ENCODE measurements at regions not wholly inside any gene's neighbourhood (a gene's known extent, or its start where the extent isn't known, plus 50 kb on each side); places are given as distances from the start of the nearest gene placed in this dataset.

- no peak for DNase-seq
These were observed 466.3 kb downstream of the ZIC1 start for GRCh38 chr3:147875498-147875897.

DNA sequence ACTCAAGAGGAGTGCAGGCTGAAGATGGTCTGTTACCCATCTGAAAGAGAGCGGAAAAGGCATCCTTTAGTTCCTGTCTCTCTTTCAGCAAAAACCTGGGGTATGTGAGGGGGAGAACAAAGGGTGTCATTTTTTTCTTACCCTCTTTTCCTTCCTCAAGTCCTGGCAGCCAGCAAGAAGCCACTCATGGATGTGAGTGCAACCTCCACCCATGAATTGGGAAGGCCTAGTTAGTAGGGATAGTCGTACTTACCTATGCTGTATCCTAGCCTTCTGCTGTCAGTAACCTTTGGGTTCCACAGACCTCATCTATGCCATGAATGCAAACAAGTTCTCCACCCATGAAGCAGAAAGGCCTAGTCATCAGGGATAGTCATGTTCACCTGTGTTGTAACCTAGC lies 472.8 kb downstream of the ZIC1 start:
- DNase-seq: no peak

GRCh38 chr3:147886879-147887278 lies 477.7 kb downstream of the ZIC1 start:
- DNase-seq: no peak

DNA sequence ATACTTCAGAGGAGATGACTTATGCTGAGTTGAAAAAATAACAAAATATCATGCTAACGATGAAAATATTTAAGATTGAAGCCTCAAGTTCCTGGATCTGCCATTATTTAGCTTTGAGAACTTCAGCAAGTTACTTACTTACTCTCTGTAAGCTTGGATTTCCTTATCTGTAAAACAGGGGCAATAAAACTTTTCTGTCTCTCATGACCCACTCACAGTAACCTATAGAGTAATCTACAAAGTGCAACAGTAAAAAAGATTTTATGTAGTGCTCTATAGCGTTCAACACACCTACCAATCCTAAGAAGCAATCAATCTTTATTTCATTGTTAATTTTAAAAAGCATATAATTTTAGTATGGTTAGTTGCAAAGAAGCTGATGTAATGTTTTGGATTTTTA lies 478.6 kb downstream of the ZIC1 start:
- DNase-seq: no peak

DNA sequence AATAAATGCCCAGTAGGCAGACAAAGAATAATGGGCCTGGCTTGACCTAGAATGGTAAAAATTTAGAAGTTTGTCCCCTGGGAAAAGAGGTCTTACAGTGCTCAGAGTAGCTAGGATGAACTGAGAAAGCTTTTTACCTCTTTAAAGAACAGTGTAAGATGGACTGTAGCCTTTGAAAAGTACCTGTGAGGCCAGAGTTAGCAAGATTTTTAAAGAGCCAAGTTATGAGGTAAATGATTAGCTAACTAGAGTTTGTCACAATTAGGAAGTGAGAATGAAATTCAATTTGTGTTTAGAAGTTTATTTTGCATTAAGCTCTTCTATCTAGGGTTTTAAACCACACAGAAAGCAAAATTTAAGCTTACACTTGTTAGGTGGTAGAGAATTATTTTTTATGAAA lies 480.9 kb downstream of the ZIC1 start:
- DNase-seq: no peak

GRCh38 chr3:147895509-147895908 lies 486.3 kb downstream of the ZIC1 start:
- DNase-seq: no peak

DNA sequence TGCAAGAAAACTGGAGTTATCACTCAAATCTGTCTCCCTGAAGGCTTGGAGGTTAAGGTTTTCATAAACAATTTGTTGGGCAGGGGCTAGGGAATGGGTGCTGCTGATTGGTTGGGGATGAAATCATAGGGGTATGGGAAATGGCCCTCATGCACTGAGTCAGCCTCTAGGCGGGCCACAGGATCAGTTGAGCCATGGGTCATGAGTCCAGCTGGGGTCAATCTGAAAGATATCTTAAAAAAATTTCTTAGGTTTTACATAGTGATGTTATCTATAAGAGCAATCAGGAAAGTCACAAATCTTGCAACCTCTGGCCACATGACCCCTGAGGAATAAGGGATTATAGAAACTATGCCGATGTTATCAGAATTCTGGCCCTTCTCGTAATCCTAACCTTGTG lies 491.7 kb downstream of the ZIC1 start:
- no peak for DNase-seq

DNA sequence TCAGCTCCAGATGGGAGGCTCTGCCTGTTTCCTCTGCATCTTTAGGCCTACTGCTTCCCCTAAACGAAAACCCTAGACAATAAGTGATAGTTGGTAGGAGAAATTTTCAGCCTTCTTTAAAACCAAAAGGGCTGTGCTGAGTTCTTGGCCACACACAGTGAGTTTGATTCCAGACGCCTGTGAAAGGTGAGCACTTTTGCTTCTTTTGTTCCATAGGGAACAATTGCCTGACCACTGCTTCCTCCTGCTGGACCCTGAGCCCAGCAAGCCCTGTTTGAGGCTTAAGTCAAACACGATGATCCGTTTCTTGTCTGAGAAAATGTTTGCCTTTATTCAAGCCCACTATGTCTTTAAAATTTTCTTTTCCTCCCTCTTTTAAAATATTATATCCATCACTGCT lies 493.9 kb downstream of the ZIC1 start:
- DNase-seq: no peak

DNA sequence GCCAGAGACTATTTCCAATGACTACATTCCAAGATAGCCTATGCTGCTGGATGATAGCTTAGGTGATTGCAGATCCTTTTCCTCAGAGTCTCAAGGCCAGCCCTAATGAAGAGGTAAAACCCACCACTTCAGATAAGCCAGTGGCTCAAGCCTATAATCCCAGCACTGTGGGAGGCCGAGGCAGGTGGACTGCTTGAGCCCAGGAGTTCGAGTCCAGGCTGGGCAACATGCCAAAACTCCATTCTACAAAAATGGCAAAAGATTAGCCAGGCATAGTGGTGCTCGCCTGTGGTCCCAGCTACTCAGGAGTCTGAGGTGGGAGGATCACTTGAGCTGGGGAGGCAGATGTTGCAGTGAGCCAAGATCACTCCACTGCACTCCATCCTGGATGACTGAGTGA lies 495.3 kb downstream of the ZIC1 start:
- no peak for DNase-seq

DNA sequence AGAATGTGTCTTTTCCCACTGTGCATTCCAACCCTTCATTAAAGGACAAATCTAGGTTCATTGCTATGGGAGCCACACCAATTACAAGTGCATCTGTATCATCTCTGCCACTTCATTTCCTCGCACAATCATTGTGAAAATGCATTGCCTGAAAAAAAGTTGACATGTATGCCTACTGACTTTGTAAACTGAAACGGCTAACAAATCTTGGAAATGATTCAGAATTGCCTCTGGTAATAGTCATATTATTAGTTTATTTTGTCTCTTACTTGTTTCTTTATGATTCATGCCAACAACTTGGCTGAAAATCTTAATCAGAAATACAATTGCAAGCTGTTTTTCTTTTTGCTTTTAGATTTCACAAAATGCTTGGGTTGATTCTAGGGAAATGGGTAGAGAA lies 497.1 kb downstream of the ZIC1 start:
- DNase-seq: no peak

DNA sequence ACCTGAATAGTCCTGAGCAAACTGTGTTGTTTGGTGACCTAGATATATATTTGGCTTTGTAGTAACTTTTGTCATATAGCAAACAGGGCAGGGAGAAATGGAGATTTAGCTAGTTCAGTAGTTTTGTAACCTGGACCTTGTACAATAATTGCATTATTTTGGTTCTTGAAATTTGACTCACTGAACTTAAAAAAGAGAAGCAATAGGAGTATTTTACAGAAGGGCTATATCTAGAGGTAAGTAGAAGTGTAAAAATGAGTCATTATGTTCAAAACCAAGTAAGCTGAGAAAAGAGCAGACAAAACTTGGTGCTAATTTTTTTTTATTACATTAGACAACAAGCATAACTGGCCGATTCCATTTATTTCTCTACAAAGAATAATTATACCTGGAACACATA lies 505.4 kb downstream of the ZIC1 start:
- DNase-seq: no peak

GRCh38 chr3:147915057-147915456 lies 505.9 kb downstream of the ZIC1 start:
- DNase-seq: no peak

- DNase-seq: no peak
These were observed 510.3 kb downstream of the ZIC1 start for GRCh38 chr3:147919496-147919895.

DNA sequence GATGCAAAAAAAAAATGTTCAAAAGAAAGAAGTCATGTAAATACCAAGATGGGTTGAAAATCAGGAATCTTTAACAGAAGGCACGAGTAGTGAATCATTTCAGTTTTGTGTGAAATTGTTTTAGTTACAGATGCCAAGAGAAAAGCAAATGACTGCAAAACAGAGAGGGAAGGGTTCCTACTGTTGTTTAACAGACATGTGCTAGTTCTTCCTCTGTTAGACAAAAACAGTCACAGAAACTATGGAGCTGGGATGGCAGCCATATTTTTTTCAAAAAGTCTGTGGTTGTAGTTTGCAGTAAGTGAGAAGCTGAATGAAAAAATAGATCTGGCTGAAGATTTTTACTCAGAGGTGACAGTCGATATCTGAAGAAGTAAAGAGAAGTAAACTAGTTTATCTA lies 511.9 kb downstream of the ZIC1 start:
- DNase-seq: no peak

- no peak for DNase-seq
These were observed 515.6 kb downstream of the ZIC1 start for GRCh38 chr3:147924755-147925154.

- no peak for DNase-seq
These were observed 516.1 kb downstream of the ZIC1 start for GRCh38 chr3:147925272-147925671.

GRCh38 chr3:147930232-147930807 lies 521.2 kb downstream of the ZIC1 start:
- DNase-seq: no peak

DNA sequence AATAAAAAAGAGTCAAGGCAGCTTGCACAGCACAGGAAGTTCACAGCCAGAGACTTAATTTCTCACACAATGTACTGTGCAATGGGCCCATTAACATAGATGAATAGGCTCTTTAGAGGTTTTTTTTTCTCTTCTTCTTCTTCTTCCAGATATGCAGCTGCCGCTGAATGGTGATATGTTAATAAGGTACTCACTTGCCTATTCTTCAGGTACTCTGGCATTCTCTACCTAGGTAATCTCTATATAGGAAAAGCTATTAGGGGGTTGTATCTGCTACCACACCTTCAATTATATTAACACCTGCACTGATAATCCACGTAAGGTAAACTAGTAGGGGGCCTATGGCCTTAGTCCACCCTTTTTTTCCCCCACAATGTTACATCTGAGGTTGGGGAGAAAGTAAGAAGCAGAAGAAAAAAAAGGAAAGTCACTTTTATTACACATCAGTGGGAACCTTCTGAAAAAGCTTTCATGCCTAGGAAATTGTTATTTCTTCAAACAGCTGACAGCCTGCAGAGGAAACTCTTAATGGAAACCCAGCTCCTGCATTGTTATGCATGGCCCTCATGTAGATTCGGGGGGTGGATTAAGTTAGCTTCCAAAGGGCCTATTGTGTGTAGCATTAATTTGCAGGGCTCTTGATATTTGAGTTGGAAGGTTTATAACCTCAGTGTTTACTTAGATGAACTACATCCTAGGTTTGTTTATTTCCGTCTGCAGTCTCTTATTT lies 525.5 kb downstream of the ZIC1 start:
- no peak for DNase-seq

GRCh38 chr3:147937341-147937740 lies 528.2 kb downstream of the ZIC1 start:
- no peak for DNase-seq

DNA sequence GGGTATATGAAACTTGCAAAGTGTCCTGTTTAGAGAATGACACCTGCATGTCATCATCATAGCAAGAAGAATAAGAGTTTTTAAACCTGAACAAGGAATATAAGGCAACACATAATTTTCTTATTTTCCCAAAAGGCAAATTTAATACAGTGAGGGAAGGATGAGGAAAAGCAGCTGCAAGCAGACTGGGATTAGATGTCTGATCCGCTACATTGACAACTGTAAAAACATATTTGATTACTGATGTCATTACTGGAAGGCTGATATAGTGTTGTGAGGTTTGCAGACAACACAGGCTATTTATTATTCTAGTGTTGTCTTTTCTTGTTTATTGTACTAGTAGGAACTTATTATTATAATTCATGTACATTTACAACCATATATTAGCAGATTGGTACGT lies 528.7 kb downstream of the ZIC1 start:
- no peak for DNase-seq

- no peak for DNase-seq
These were observed 530.3 kb downstream of the ZIC1 start for GRCh38 chr3:147939425-147939824.

DNA sequence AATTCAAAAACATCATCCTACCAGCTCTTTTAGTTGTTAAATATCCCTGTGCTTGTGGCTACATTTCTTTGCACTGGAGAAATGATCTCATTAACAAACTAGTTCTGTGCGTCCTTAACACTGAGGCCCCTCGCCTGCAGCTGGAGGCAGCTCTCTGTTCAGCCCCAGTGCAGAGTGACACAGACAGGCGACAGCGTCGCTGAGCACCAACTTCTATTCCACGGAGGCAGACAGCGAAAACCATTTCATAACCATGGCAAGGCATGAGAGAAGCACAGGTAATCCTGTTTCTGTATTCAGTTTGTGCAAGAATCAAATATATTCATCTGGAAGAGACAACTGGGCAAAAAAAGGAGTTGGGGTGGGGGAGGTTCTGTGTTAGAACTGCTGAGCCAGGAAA lies 530.7 kb downstream of the ZIC1 start:
- DNase-seq: no peak

DNA sequence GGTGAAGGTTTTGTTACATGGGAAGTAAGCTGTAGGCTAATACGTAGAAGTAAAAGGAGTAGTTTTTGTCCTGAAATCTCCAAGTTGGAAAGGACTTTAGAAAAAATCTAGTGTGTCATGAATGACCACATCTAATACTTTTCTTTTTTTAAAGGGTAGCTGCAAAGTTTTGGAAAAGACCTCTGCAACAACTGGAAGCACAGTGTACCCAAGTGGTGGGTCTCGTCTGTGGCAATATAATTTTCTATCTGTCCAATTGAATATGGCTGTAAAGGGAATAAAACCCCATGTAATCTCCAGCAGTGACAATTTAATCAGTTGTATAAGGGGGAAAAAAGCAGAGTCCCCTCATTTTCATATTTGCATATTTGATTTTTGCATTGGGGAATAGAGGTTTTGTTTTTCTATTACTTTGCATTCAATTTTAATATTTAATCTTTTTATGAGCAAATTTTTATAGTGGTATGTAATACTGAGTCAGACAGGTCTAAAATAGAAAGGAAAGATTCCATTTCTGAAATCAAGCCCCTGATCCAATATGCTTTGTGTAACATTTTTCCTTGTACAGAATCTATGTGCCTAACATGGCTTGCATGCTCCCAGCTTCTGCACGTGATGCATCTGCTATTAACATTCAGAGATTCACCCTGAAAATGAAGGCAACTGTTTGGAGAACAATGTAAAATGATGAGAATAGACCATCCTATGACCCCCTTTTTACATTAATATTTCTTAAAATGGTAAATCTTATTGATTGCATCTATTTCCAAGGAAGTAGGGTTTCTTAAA lies 531.4 kb downstream of the ZIC1 start:
- no peak for DNase-seq

- no peak for DNase-seq
These were observed 532.8 kb downstream of the ZIC1 start for GRCh38 chr3:147941969-147942368.

Data from NCI-H2171 treated with DMSO at 0.1 percent for 48 hours (cell line).